CD4-positive, alpha-beta memory T cell (primary cell): ENCODE measurements at regions not wholly inside any gene's neighbourhood (a gene's known extent, or its start where the extent isn't known, plus 50 kb on each side); places are given as distances from the start of the nearest gene placed in this dataset.

Source experiments
- CTCF ChIA-PET: fragments of 350-600 bp; sonication (Branson Sonifier 250); formaldehyde crosslinking; loops from one replicate; lab custom pipeline; 2021; ENCODE audit warnings: inconsistent platforms; ENCODE audit not compliant: partially characterized antibody; lab: Charles Lee
- POLR2A ChIA-PET: fragments of 350-600 bp; sonication (Branson Sonifier 250); formaldehyde crosslinking; loops from one replicate; lab custom pipeline; 2021; ENCODE audit not compliant: partially characterized antibody; lab: Charles Lee
- DNase-seq, 5 donors: peaks; one replicate each; pipeline versions ENCODE4 v3.0.0 to v3.0.0-alpha.2; 2020 to 2022; ENCODE audit warnings: mixed read lengths in 1 of 5
- H3K27ac ChIP-seq: one replicate; pipeline ENCODE4 v1.7.0; 2013; ENCODE audit warnings: low read depth, low read length
- H3K27me3 ChIP-seq: 2 replicates; pipeline ENCODE4 v1.7.0; 2013; ENCODE audit warnings: mild to moderate bottlenecking, low read length, moderate library complexity; ENCODE audit not compliant: insufficient read depth
- H3K36me3 ChIP-seq: 2 replicates; pipeline ENCODE4 v1.7.0; 2013; ENCODE audit warnings: mild to moderate bottlenecking, low read length, moderate library complexity; ENCODE audit not compliant: insufficient read depth
- H3K4me1 ChIP-seq: 2 replicates; pipeline ENCODE4 v1.7.0; 2013; ENCODE audit warnings: mild to moderate bottlenecking, low read length, moderate library complexity; ENCODE audit not compliant: insufficient read depth
- H3K4me3 ChIP-seq, 2 donors: one replicate each; pipeline ENCODE4 v1.7.0; 2013; ENCODE audit warnings: low read length in 2 of 2, mild to moderate bottlenecking in 1 of 2
- H3K9me3 ChIP-seq, 2 donors: one replicate each; pipeline ENCODE4 v1.7.0; 2013; ENCODE audit warnings: low read length in 2 of 2, control low read depth in 1 of 2; ENCODE audit not compliant: control insufficient read depth in 1 of 2
- H3K27ac Mint-ChIP-seq, 7 donors: one replicate each; pipeline ENCODE4 v1.8.0; 2020 to 2021; ENCODE audit warnings: mixed read lengths in 7 of 7, mild to moderate bottlenecking in 6 of 7, inconsistent platforms in 3 of 7, moderate library complexity in 3 of 7
- H3K27me3 Mint-ChIP-seq, 2 donors: one replicate each; pipeline ENCODE4 v1.8.0; 2020 to 2021; ENCODE audit warnings: mixed read lengths in 2 of 2
- H3K36me3 Mint-ChIP-seq, 2 donors: one replicate each; pipeline ENCODE4 v1.8.0; 2020 to 2021; ENCODE audit warnings: mixed read lengths in 2 of 2, inconsistent platforms in 1 of 2, mild to moderate bottlenecking in 1 of 2
- H3K4me1 Mint-ChIP-seq, 4 donors: one replicate each; pipeline ENCODE4 v1.8.0; 2020 to 2021; ENCODE audit warnings: mixed read lengths in 4 of 4, mild to moderate bottlenecking in 1 of 4
- H3K4me3 Mint-ChIP-seq, 8 donors: one replicate each; pipeline ENCODE4 v1.8.0; 2020 to 2021; ENCODE audit warnings: mixed read lengths in 8 of 8, mild to moderate bottlenecking in 7 of 8, moderate library complexity in 6 of 8, inconsistent platforms in 3 of 8
- H3K9me3 Mint-ChIP-seq, 8 donors: one replicate each; pipeline ENCODE4 v1.8.0; 2020 to 2021; ENCODE audit warnings: mixed read lengths in 8 of 8, mild to moderate bottlenecking in 5 of 8, inconsistent platforms in 3 of 8, moderate library complexity in 1 of 8
- intact Hi-C: fragments of 100-400 bp; cut with micrococcal nuclease; formaldehyde crosslinking; loops from one replicate; pipeline ENCODE4 v1.15.1; 2023

DNA sequence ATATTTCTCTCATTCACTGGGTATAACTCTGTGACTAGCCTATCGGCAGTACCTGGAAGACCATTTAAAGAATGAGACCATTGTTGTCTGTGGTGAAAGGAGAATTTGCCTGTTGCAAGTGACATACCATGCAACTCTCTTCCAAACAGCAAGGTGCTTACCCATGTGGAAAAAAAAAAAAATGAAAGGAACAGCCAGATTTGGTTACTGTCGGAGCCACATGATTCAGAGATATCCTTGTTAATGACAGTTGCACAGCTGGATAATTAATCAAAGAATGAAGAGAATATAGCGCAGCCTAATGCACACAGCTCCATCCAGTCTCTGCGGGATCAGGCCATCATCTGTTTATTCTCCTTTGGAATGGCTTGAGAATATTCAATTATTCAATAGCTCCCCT lies 141.8 kb downstream of the HRH4 start:
- POLR2A ChIA-PET: no interaction called here

DNA sequence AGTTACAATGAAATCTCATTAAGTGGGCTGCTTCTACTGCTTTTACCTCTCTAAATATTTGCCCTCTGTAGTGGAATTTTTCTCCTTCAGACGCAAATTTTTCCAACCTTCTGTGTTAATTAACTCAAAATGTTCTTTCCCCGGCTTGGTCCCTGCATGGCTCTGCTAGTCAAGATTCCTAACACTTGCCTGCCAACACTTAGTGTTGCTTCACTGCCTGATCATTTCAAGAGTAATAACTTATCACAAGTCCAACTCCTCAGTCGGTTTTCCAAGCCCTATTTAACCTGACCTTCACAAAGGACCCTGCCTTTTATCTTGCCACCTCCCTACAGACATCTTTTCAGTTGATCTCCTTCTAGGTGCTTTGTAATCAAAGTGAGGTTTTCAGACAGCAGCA lies 142.7 kb downstream of the HRH4 start:
- ChIA-PET CTCF (no interaction called here), POLR2A (no interaction called here)
- no peak overlapping the region for H3K27ac ChIP-seq
- H3K27me3 ChIP-seq: no peaks in the 10 kb centered on the region
- H3K36me3 ChIP-seq: no peaks in the 10 kb centered on the region
- H3K9me3 Mint-ChIP-seq: peaks cover 0 to 1% (median 0%) of the 10 kb centered on the region in 8 donors
- H3K4me1 ChIP-seq: no peaks in the 10 kb centered on the region
- H3K4me1 Mint-ChIP-seq: no peaks in the 10 kb centered on the region
- H3K27me3 Mint-ChIP-seq: peaks cover 9 to 13% of the 10 kb centered on the region in 2 donors
- no peak for DNase-seq
- no peak overlapping the region for H3K4me3 ChIP-seq
- no peak overlapping the region for H3K27ac Mint-ChIP-seq
- intact Hi-C loops: no loop called here
- no peaks in the 10 kb centered on the region for H3K9me3 ChIP-seq
- H3K36me3 Mint-ChIP-seq: no peaks in the 10 kb centered on the region
- no peak overlapping the region for H3K4me3 Mint-ChIP-seq

More for the DNA sequence above, 141.8 kb downstream of the HRH4 start:
- no peak for DNase-seq
- CTCF ChIA-PET: interaction anchor here (0.7 to 1.2 kb wide), 2 partner anchors 125 to 128 kb away, joined by 3 to 4 read pairs; no protein-coding TSS in a partner anchor
- intact Hi-C loops: no loop called here
- no peaks in the 10 kb centered on the region for H3K27me3 ChIP-seq
- no peaks in the 10 kb centered on the region for H3K4me1 ChIP-seq
- H3K27ac ChIP-seq: no peak overlapping the region
- H3K36me3 Mint-ChIP-seq: no peaks in the 10 kb centered on the region
- no peaks in the 10 kb centered on the region for H3K4me1 Mint-ChIP-seq
- H3K4me3 ChIP-seq: no peak overlapping the region
- H3K4me3 Mint-ChIP-seq: no peak overlapping the region
- H3K27ac Mint-ChIP-seq: no peak overlapping the region
- H3K27me3 Mint-ChIP-seq: peaks cover 7 to 13% of the 10 kb centered on the region in 2 donors
- no peaks in the 10 kb centered on the region for H3K36me3 ChIP-seq
- no peaks in the 10 kb centered on the region for H3K9me3 ChIP-seq
- H3K9me3 Mint-ChIP-seq: peaks cover 0 to 1% (median 0%) of the 10 kb centered on the region in 8 donors

DNA sequence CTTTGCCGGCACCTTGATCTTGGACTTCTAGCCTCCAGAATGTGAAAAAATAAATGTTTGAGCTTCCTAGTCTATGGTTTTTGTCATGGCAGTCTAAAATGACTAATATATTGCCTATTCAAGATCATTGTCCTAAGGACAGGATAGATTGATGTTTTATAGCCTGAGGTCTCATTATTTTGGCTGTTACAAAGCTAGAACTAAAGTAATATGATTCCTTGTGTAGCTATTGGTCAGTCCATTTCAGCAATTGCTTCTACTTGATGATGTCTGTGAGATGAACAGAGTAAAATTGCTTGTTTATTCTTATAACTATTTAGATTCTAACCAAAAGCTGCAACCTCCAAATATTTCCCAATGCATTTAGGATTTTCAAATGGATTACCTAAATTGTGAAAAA lies 145.0 kb downstream of the HRH4 start:
- no peaks in the 10 kb centered on the region for H3K36me3 Mint-ChIP-seq
- DNase-seq: no peak
- no peaks in the 10 kb centered on the region for H3K27me3 ChIP-seq
- H3K4me3 Mint-ChIP-seq: no peak overlapping the region
- ChIA-PET POLR2A (no interaction called here), CTCF (interaction anchor here (0.8 to 1.1 kb wide), 3 partner anchors 10 to 121 kb away, joined by 3 to 10 read pairs (median 3); no protein-coding TSS in a partner anchor)
- peaks cover 4 to 12% of the 10 kb centered on the region in 2 donors for H3K27me3 Mint-ChIP-seq
- no peak overlapping the region for H3K27ac ChIP-seq
- H3K27ac Mint-ChIP-seq: no peak overlapping the region
- H3K9me3 ChIP-seq: no peaks in the 10 kb centered on the region
- no peaks in the 10 kb centered on the region for H3K36me3 ChIP-seq
- no peaks in the 10 kb centered on the region for H3K4me1 Mint-ChIP-seq
- no peak overlapping the region for H3K4me3 ChIP-seq
- intact Hi-C loops: no loop called here
- H3K9me3 Mint-ChIP-seq: no peaks in the 10 kb centered on the region
- H3K4me1 ChIP-seq: no peaks in the 10 kb centered on the region

DNA sequence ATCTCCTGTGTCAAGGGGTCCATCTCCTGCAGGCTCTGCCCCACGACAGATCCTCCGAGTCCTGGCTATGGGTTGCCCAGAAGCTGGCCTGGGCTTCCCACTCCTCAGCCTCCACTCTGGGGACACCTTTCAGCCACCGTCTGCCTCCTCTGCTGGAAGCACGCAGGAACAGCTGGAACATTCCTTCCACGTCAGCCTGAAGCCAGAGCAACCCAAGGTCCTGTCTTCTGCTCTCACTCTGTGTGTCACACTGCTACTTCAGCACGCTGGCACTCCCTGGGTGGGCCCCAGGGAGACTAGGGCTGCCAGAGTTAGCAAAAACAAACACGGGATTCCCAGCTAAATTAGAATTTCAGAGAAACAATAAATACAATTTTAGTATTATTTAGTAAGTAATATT lies 148.8 kb downstream of the HRH4 start:
- Histone ChIP-seq H3K4me3 (no peak overlapping the region), H3K36me3 (no peaks in the 10 kb centered on the region), H3K4me1 (no peaks in the 10 kb centered on the region), H3K27me3 (no peaks in the 10 kb centered on the region), H3K27ac (no peak overlapping the region), H3K9me3 (no peaks in the 10 kb centered on the region)
- CTCF ChIA-PET: interaction anchor here (0.8 kb wide), 1 partner anchor 118 kb away, joined by 4 read pairs; no protein-coding TSS in a partner anchor
- H3K36me3 Mint-ChIP-seq: no peaks in the 10 kb centered on the region
- H3K4me3 Mint-ChIP-seq: no peak overlapping the region
- H3K27ac Mint-ChIP-seq: no peak overlapping the region
- POLR2A ChIA-PET: no interaction called here
- intact Hi-C loops: no loop called here
- no peaks in the 10 kb centered on the region for H3K9me3 Mint-ChIP-seq
- peaks cover 4 to 6% of the 10 kb centered on the region in 2 donors for H3K27me3 Mint-ChIP-seq
- no peaks in the 10 kb centered on the region for H3K4me1 Mint-ChIP-seq
- no peak for DNase-seq

DNA sequence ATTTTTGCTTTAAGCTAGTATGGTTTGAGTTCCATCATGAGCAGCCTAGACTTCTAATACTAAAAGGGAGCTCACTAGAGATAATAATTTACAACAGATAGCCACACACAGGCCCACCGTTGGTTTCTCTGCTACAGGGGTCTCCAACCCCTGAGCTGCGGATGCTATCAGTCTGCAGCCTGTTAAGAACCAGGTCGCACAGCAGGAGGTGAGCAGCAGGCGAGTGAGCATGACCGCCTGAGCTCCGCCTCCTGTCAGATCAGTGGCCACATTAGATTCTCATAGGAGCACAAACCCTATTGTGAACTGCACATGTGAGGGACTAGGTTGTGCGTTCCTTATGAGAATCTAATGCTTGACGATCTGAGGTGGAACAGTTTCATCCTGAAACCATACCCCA lies 150.6 kb downstream of the HRH4 start:
- H3K4me3 Mint-ChIP-seq: no peak overlapping the region
- Histone ChIP-seq H3K9me3 (no peaks in the 10 kb centered on the region), H3K4me3 (no peak overlapping the region), H3K27ac (no peak overlapping the region), H3K27me3 (no peaks in the 10 kb centered on the region), H3K4me1 (no peaks in the 10 kb centered on the region), H3K36me3 (no peaks in the 10 kb centered on the region)
- no peaks in the 10 kb centered on the region for H3K36me3 Mint-ChIP-seq
- POLR2A ChIA-PET: no interaction called here
- H3K27ac Mint-ChIP-seq: no peak overlapping the region
- no peaks in the 10 kb centered on the region for H3K9me3 Mint-ChIP-seq
- DNase-seq: no peak
- H3K4me1 Mint-ChIP-seq: no peaks in the 10 kb centered on the region
- CTCF ChIA-PET: interaction anchor here (0.6 to 0.9 kb wide), 2 partner anchors 61 to 287 kb away, joined by 3 to 6 read pairs; no protein-coding TSS in a partner anchor
- intact Hi-C loops: no loop called here
- H3K27me3 Mint-ChIP-seq: peaks cover 3 to 4% of the 10 kb centered on the region in 2 donors

DNA sequence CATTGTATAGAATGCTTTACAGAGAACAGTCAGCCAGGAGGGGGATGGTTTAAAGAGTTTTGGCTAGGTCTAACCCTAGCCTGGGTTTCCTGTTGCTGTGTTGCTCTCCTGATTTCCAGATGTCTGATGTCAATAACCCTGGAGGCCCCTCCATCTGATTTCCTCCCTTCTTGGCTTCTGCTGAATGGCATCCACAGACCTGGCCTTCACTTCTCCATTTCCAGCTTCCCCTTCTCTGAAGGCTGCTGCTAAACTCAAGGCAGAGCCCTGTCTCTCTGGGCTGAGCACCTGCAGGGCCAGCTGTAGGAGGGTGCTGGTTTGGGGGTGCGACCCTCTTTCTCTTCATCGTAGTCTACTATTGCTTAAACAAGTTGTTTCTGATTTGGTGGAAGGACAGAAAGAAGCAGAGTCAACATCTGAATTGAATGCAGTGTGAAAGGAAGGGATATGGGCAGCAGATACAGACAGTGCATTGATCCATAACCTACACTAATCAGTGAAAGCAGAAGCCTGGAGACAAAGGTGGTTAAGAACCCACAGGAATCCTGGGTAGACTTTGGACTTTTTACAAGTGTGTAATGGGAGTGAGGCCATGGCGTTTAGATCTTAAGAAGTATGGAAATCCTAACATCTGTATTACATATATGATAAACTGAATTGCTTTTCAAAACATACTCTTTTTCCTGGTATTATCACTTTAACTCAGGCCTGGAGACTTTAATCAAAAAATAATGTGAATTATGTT lies 153.6 kb downstream of the HRH4 start:
- H3K4me3 Mint-ChIP-seq: no peak overlapping the region
- peaks cover 0 to under 1% of the 10 kb centered on the region in 2 donors for H3K27me3 Mint-ChIP-seq
- POLR2A ChIA-PET: no interaction called here
- CTCF ChIA-PET: no interaction called here
- no peaks in the 10 kb centered on the region for H3K9me3 ChIP-seq
- H3K4me1 ChIP-seq: no peaks in the 10 kb centered on the region
- no peaks in the 10 kb centered on the region for H3K4me1 Mint-ChIP-seq
- H3K27me3 ChIP-seq: no peaks in the 10 kb centered on the region
- peak overlapping the region in 1 of 7 donors; percentile 62 for H3K27ac Mint-ChIP-seq
- peaks cover 0 to 5% (median 0%) of the 10 kb centered on the region in 8 donors for H3K9me3 Mint-ChIP-seq
- intact Hi-C loops: loop anchor here (1.0 kb wide), 1 partner anchor 14 kb away; no protein-coding TSS in a partner anchor
- H3K36me3 ChIP-seq: no peaks in the 10 kb centered on the region
- no peak for DNase-seq
- H3K4me3 ChIP-seq: no peak overlapping the region
- no peaks in the 10 kb centered on the region for H3K36me3 Mint-ChIP-seq
- no peak overlapping the region for H3K27ac ChIP-seq

DNA sequence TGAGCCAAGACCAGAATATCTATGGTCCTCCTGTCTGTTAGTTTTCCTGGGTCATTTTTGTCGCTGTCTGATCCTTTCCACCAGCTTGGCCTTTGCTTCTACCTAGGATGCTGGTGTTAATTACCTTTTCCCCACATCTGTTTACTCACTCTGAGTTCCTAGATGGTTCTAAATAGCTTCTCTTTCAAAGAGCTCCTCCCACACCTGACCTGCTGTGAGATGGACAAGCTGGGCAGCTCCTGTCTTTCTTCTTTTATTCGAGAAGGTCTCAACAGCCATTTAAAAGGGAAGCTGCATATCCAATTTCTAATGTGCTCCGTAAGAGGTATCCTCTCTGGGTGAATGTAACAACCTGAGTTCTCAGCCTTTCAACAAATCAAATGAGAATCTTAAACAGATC lies 156.2 kb downstream of the HRH4 start:
- Histone ChIP-seq H3K36me3 (no peaks in the 10 kb centered on the region), H3K27me3 (no peaks in the 10 kb centered on the region), H3K4me3 (no peak overlapping the region), H3K4me1 (no peaks in the 10 kb centered on the region), H3K9me3 (no peaks in the 10 kb centered on the region), H3K27ac (no peak overlapping the region)
- no peak overlapping the region for H3K27ac Mint-ChIP-seq
- intact Hi-C loops: no loop called here
- no peak overlapping the region for H3K4me3 Mint-ChIP-seq
- no peaks in the 10 kb centered on the region for H3K4me1 Mint-ChIP-seq
- ChIA-PET POLR2A (no interaction called here), CTCF (interaction anchor here (0.7 kb wide), 1 partner anchor 11 kb away, joined by 3 read pairs; no protein-coding TSS in a partner anchor)
- H3K36me3 Mint-ChIP-seq: no peaks in the 10 kb centered on the region
- no peak for DNase-seq
- peaks cover 0 to 5% (median 0%) of the 10 kb centered on the region in 8 donors for H3K9me3 Mint-ChIP-seq
- no peaks in the 10 kb centered on the region for H3K27me3 Mint-ChIP-seq
